GM23338 (cell line): ENCODE measurements at regions not wholly inside any gene's neighbourhood (a gene's known extent, or its start where the extent isn't known, plus 50 kb on each side); places are given as distances from the start of the nearest gene placed in this dataset.

Experiments used
- ATAC-seq: fragments of 200-7000 bp; cut with Tn5 transposase; 3 replicates; pipeline ENCODE4 v1.9.1; 2020
- DNase-seq: peaks from one replicate; pipeline ENCODE4 v3.0.0-alpha.2; 2015; ENCODE audit warnings: low spot score
- H2AFZ ChIP-seq: fragments of 200-600 bp; sonication (generic); 2 replicates; pipeline ENCODE4 v1.8.0; 2016; ENCODE audit warnings: antibody characterized with exemption, mild to moderate bottlenecking, moderate library complexity
- H3F3A ChIP-seq: fragments of 200-600 bp; sonication (generic); replicated peaks from 2 replicates; pipeline ENCODE4 v1.8.0; 2017; ENCODE audit warnings: antibody characterized with exemption, mixed run types, low read depth
- H3K27ac ChIP-seq: fragments of 200-600 bp; sonication (generic); 2 replicates; pipeline ENCODE4 v1.6.1; 2016; ENCODE audit warnings: low read depth
- H3K27me3 ChIP-seq: fragments of 200-600 bp; sonication (generic); 2 replicates; pipeline ENCODE4 v1.8.0; 2016; ENCODE audit warnings: mild to moderate bottlenecking, mixed run types, moderate library complexity; ENCODE audit not compliant: insufficient read depth
- H3K36me3 ChIP-seq: fragments of 200-600 bp; sonication (generic); 2 replicates; pipeline ENCODE4 v1.8.0; 2016; ENCODE audit warnings: mild to moderate bottlenecking; ENCODE audit not compliant: insufficient read depth
- H3K4me1 ChIP-seq: fragments of 200-600 bp; sonication (generic); 2 replicates; pipeline ENCODE4 v1.8.0; 2016; ENCODE audit warnings: mild to moderate bottlenecking, moderate library complexity; ENCODE audit not compliant: insufficient read depth
- H3K4me2 ChIP-seq: fragments of 200-600 bp; sonication (generic); 2 replicates; pipeline ENCODE4 v1.7.1; 2017; ENCODE audit warnings: mixed run types
- H3K4me3 ChIP-seq: fragments of 200-600 bp; sonication (generic); 2 replicates; pipeline ENCODE4 v1.6.1; 2016; ENCODE audit warnings: mixed run types
- H3K79me2 ChIP-seq: fragments of 200-600 bp; sonication (generic); replicated peaks from 2 replicates; pipeline ENCODE4 v1.8.0; 2017; ENCODE audit warnings: mild to moderate bottlenecking; ENCODE audit not compliant: insufficient read depth
- H3K9me2 ChIP-seq: fragments of 200-600 bp; sonication (generic); 2 replicates; pipeline ENCODE4 v1.8.0; 2017; ENCODE audit not compliant: insufficient read depth
- H4K20me1 ChIP-seq: fragments of 200-600 bp; sonication (generic); replicated peaks from 2 replicates; pipeline ENCODE4 v1.8.0; 2017; ENCODE audit warnings: mild to moderate bottlenecking; ENCODE audit not compliant: insufficient read depth
- H3K27ac Mint-ChIP-seq: 2 replicates; pipeline ENCODE4 v1.8.0; 2020; ENCODE audit warnings: inconsistent platforms, mild to moderate bottlenecking, moderate library complexity, mixed read lengths
- H3K27me3 Mint-ChIP-seq: 3 replicates; pipeline ENCODE4 v1.8.0; 2022; ENCODE audit warnings: low read depth, mild to moderate bottlenecking, moderate library complexity, mixed read lengths, inconsistent platforms; ENCODE audit not compliant: insufficient read depth, poor library complexity
- H3K36me3 Mint-ChIP-seq: 3 replicates; pipeline ENCODE4 v1.8.0; 2021; ENCODE audit warnings: low read depth, mild to moderate bottlenecking, inconsistent platforms, moderate library complexity, mixed read lengths
- H3K4me1 Mint-ChIP-seq: 3 replicates; pipeline ENCODE4 v1.8.0; 2020; ENCODE audit warnings: mild to moderate bottlenecking, inconsistent platforms, mixed read lengths
- H3K4me3 Mint-ChIP-seq: 3 replicates; pipeline ENCODE4 v1.8.0; 2021; ENCODE audit warnings: moderate library complexity, mild to moderate bottlenecking, inconsistent platforms, mixed read lengths
- H3K9me3 Mint-ChIP-seq: 3 replicates; pipeline ENCODE4 v1.8.0; 2020; ENCODE audit warnings: moderate library complexity, mild to moderate bottlenecking, inconsistent platforms, mixed read lengths
- CTCF ChIP-seq, 2 experiments: fragments of 200-600 bp in 1 of 2; sonication (generic) in 1 of 2; conservative IDR thresholded peaks; 2 replicates each; pipeline versions ENCODE4 v1.5.1 to v1.6.1; 2016 to 2017; ENCODE audit warnings: antibody characterized with exemption in 2 of 2, low read depth in 2 of 2, mild to moderate bottlenecking in 2 of 2, moderate library complexity in 1 of 2
- EZH2 ChIP-seq: fragments of 200-600 bp; sonication (generic); IDR thresholded peaks from one replicate; pipeline ENCODE4 v1.8.0; 2017; ENCODE audit warnings: antibody characterized with exemption, mild to moderate bottlenecking, low read depth; ENCODE audit not compliant: unreplicated experiment
- POLR2AphosphoS5 ChIP-seq: IDR thresholded peaks from 2 replicates; pipeline ENCODE4 v1.6.1; 2016; ENCODE audit warnings: antibody characterized with exemption, low read depth
- ZNF462 ChIP-seq: fragments of 250-450 bp; sonication (Bioruptor Pico); IDR thresholded peaks from 2 replicates; pipeline ENCODE4 v1.5.0; 2020; ENCODE audit warnings: mild to moderate bottlenecking, moderate library complexity

DNA sequence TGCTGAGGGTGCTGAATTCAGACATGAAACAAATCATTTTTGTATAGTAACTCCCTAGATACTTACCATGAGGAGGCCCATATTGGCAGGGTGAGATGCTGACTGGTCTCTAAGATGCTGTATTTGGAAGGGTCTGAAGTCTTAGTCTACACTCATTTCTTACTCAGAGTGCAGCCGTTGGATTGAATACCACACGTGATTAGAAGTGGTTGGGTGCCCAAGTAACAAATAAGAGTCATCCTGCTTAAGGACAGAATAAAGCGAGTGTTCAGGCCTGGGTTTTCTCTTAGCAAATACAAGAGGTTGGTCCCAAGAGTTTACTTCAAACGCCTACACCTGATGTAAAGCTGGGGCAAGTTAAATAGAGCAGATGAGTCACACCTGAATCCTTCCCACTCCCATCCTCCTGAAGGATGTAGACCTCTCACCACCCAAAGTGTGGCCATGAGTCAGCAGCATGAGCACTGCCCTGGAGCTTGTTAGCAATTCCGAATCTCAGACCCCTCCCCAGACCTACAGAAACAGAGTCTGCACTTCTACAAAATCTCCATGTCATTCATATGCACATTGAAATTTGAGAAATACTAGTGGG, 284.6 kb upstream of the CDH5 start:
- ATAC-seq, result peak; percentile 80
- Histone ChIP-seq H3K27me3 (no peaks in the 10 kb centered on the region), H2AFZ (no peak overlapping the region), H3K79me2 (no peaks in the 10 kb centered on the region), H3K27ac (0 out of 2 replicates have a peak overlapping the region, but pooled peaks have one; percentile 2), H3K4me1 (peaks cover 10% of the 10 kb centered on the region; the same call in 1 of the 2 replicates), H4K20me1 (no peaks in the 10 kb centered on the region), H3K4me3 (no peak overlapping the region), H3K4me2 (no peak overlapping the region), H3F3A (no peaks in the 10 kb centered on the region), H3K36me3 (no peaks in the 10 kb centered on the region), H3K9me2 (no peaks in the 10 kb centered on the region; the same call in 1 of the 2 replicates)
- Mint-ChIP-seq H3K27me3 (peaks cover 2% of the 10 kb centered on the region), H3K4me3 (no peak overlapping the region), H3K9me3 (no peaks in the 10 kb centered on the region), H3K27ac (peak overlapping the region; percentile 61), H3K36me3 (no peaks in the 10 kb centered on the region; the same call in 2 of the 3 replicates), H3K4me1 (peaks cover 21% of the 10 kb centered on the region)
- DNase-seq, result peak; percentile 59
- peak; percentile 83 for TF ChIP-seq ZNF462 (CRISPR knock-in tag)
- TF ChIP-seq POLR2AphosphoS5, result no peak

GRCh38 chr16:66079671-66080334, 286.7 kb upstream of the CDH5 start:
- Mint-ChIP-seq H3K27me3 (no peaks in the 10 kb centered on the region), H3K27ac (peak overlapping the region; percentile 13; the same call in 1 of the 2 replicates), H3K4me3 (no peak overlapping the region), H3K4me1 (peaks cover 21% of the 10 kb centered on the region), H3K9me3 (no peaks in the 10 kb centered on the region), H3K36me3 (no peaks in the 10 kb centered on the region; the same call in 2 of the 3 replicates)
- DNase-seq, result no peak
- H4K20me1 ChIP-seq, result no peaks in the 10 kb centered on the region
- H3K79me2 ChIP-seq, result no peaks in the 10 kb centered on the region
- peaks cover 10% of the 10 kb centered on the region; the same call in 1 of the 2 replicates for H3K4me1 ChIP-seq
- H2AFZ ChIP-seq, result no peak overlapping the region
- no peaks in the 10 kb centered on the region for H3K27me3 ChIP-seq
- ATAC-seq, result no peak
- H3K36me3 ChIP-seq, result no peaks in the 10 kb centered on the region
- no peaks in the 10 kb centered on the region for H3F3A ChIP-seq
- no peaks in the 10 kb centered on the region; the same call in 1 of the 2 replicates for H3K9me2 ChIP-seq
- no peak overlapping the region for H3K4me2 ChIP-seq
- no peak overlapping the region for H3K4me3 ChIP-seq
- H3K27ac ChIP-seq, result no peak overlapping the region
- TF ChIP-seq CTCF (conservative IDR thresholded peaks at IDR 0.05; ENCODE audit: low read depth in 2 of 2), result no peak
- no peak for TF ChIP-seq EZH2
